ENCODE measurements at regions not wholly inside any gene's neighbourhood (a gene's known extent, or its start where the extent isn't known, plus 50 kb on each side); places are given as distances from the start of the nearest gene placed in this dataset.

DNA sequence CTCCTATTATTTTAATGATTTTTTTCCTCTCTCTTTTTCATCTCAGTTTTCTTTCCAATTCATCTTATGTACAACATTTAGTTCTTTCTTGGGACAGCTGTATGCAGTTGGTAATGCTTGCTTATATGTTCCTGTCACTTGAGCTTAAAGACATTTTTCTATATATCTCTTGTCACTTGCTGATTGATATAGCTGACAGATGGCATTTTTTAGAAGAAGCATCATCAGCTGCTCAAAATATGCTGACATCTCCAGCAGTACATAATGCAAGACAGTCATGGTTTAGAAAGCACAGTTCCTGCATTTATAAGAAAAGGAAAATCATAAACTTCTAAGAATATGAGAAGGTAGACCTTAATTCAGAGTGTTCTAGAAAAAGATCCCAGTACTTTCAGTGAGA, 56.5 kb downstream of the DCAF8L1 start:
- CTCF ChIA-PET: no interaction called here
- POLR2A ChIA-PET: no interaction called here
- TF ChIP-seq, protein P1, sequence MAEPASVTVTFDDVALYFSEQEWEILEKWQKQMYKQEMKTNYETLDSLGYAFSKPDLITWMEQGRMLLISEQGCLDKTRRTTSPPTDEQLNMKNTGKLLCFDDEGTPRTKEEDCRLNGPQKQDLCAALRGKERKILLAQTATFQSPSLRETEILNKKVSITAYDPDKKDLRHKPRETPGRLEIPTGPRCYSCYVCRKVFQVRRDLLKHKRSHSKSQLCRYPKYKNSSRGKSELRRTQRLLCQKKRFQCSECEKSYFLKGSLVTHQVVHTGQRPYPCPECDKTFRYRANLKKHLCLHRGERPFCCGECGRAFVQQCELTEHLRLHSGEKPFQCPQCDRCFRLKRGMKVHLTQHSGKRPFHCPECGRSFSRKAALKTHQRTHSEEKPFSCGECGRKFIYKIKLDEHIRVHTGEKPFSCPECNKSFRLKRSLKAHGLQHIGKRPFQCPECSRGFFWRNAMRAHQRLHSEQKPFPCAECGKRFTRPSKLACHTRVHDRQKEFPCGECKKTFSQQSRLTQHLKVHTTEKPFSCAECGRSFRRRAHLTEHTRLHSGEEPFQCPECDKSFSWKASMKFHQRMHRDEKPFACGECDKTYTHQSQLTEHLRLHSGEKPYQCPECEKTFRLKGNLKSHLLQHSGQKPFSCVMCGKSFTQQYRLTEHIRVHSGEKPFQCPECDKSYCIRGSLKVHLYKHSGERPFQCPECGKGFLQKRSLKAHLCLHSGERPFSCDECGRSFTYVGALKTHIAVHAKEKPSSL (CRISPR knock-in tag; conservative IDR thresholded peaks at IDR 0.05): no peak
- TF ChIP-seq EMX1 (CRISPR knock-in tag; IDR thresholded peaks at IDR 0.05) (no peak), NR1H2 (CRISPR knock-in tag; IDR thresholded peaks at IDR 0.05) (no peak), NR3C1 (CRISPR knock-in tag; conservative IDR thresholded peaks at IDR 0.05; ENCODE audit: low read depth) (no peak), ETV6 (CRISPR knock-in tag; IDR thresholded peaks at IDR 0.05) (no peak), ZNF121 (CRISPR knock-in tag; IDR thresholded peaks at IDR 0.05) (no peak), ZBTB21 (CRISPR knock-in tag; IDR thresholded peaks at IDR 0.05; ENCODE audit: borderline replicate concordance) (no peak), ZNF396 (CRISPR knock-in tag; IDR thresholded peaks at IDR 0.05; ENCODE audit: borderline replicate concordance) (no peak), ESRRA (CRISPR knock-in tag; IDR thresholded peaks at IDR 0.05; ENCODE audit: borderline replicate concordance) (no peak), SMAD4 (CRISPR knock-in tag; IDR thresholded peaks at IDR 0.05) (no peak), IRF2 (CRISPR knock-in tag; IDR thresholded peaks at IDR 0.05; ENCODE audit: borderline replicate concordance, low read depth) (no peak), NFE2L1 (CRISPR knock-in tag; IDR thresholded peaks at IDR 0.05) (no peak), ZNF138 (CRISPR knock-in tag; conservative IDR thresholded peaks at IDR 0.05) (no peak), ATF1 (CRISPR knock-in tag; IDR thresholded peaks at IDR 0.05) (no peak), SP1 (CRISPR knock-in tag; conservative IDR thresholded peaks at IDR 0.05) (no peak)
- TF ChIP-seq, protein P2, sequence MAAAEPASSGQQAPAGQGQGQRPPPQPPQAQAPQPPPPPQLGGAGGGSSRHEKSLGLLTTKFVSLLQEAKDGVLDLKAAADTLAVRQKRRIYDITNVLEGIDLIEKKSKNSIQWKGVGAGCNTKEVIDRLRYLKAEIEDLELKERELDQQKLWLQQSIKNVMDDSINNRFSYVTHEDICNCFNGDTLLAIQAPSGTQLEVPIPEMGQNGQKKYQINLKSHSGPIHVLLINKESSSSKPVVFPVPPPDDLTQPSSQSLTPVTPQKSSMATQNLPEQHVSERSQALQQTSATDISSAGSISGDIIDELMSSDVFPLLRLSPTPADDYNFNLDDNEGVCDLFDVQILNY (CRISPR knock-in tag; IDR thresholded peaks at IDR 0.05): no peak
- TF ChIP-seq, protein P3, sequence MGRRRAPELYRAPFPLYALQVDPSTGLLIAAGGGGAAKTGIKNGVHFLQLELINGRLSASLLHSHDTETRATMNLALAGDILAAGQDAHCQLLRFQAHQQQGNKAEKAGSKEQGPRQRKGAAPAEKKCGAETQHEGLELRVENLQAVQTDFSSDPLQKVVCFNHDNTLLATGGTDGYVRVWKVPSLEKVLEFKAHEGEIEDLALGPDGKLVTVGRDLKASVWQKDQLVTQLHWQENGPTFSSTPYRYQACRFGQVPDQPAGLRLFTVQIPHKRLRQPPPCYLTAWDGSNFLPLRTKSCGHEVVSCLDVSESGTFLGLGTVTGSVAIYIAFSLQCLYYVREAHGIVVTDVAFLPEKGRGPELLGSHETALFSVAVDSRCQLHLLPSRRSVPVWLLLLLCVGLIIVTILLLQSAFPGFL (CRISPR knock-in tag; IDR thresholded peaks at IDR 0.05; ENCODE audit: borderline replicate concordance): no peak
- TF ChIP-seq, protein P4, sequence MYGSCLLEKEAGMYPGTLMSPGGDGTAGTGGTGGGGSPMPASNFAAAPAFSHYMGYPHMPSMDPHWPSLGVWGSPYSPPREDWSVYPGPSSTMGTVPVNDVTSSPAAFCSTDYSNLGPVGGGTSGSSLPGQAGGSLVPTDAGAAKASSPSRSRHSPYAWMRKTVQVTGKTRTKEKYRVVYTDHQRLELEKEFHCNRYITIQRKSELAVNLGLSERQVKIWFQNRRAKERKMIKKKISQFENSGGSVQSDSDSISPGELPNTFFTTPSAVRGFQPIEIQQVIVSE (CRISPR knock-in tag; IDR thresholded peaks at IDR 0.05; ENCODE audit: borderline replicate concordance): no peak
- TF ChIP-seq, protein P5, sequence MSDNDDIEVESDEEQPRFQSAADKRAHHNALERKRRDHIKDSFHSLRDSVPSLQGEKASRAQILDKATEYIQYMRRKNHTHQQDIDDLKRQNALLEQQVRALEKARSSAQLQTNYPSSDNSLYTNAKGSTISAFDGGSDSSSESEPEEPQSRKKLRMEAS (CRISPR knock-in tag; IDR thresholded peaks at IDR 0.05): no peak
- TF ChIP-seq, protein P6, sequence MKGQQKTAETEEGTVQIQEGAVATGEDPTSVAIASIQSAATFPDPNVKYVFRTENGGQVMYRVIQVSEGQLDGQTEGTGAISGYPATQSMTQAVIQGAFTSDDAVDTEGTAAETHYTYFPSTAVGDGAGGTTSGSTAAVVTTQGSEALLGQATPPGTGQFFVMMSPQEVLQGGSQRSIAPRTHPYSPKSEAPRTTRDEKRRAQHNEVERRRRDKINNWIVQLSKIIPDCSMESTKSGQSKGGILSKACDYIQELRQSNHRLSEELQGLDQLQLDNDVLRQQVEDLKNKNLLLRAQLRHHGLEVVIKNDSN (CRISPR knock-in tag; IDR thresholded peaks at IDR 0.05): no peak
- ATAC-seq (no peak), DNase-seq (ENCODE audit: low spot score) (no peak)
- H3K4me1 Mint-ChIP-seq: no peaks in the 10 kb centered on the region
- H3K4me3 Mint-ChIP-seq: no peak overlapping the region
- H3K27me3 Mint-ChIP-seq (ENCODE audit: low read depth): no peaks in the 10 kb centered on the region; the same call in 1 of the 2 replicates
- no peaks in the 10 kb centered on the region for H3K9me3 Mint-ChIP-seq
- no peaks in the 10 kb centered on the region for H3K36me3 Mint-ChIP-seq
- no peak overlapping the region for H3K27ac Mint-ChIP-seq

DNA sequence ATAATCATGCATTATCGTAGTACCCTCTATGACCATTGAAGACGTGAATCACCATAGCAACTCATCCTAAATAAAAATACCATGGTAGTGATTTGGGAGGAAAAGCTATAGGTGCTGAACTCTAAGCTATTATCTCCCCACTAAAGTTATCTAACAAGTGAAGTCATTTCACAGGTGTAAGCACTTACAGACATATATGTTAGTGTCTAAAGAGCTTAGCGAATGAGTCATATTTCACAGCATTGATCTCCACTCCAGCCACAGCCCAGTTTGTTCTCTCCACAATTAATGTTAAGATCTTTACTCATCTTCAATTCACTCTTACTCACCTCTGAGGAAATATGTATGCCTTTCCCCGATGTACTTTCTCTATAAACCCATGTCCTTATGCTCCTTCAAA, 57.0 kb downstream of the DCAF8L1 start:
- DNase-seq (ENCODE audit: low spot score) (no peak), ATAC-seq (no peak)
- Mint-ChIP-seq H3K4me1 (no peaks in the 10 kb centered on the region), H3K36me3 (no peaks in the 10 kb centered on the region), H3K4me3 (no peak overlapping the region), H3K27me3 (ENCODE audit: low read depth) (no peaks in the 10 kb centered on the region; the same call in 1 of the 2 replicates), H3K27ac (no peak overlapping the region), H3K9me3 (no peaks in the 10 kb centered on the region)
- CTCF ChIA-PET: no interaction called here
- POLR2A ChIA-PET: no interaction called here
- TF ChIP-seq SMAD4 (CRISPR knock-in tag; IDR thresholded peaks at IDR 0.05): no peak
- TF ChIP-seq ZNF219 (CRISPR knock-in tag; IDR thresholded peaks at IDR 0.05; ENCODE audit: borderline replicate concordance): no peak
- no peak for TF ChIP-seq SOX15 (CRISPR knock-in tag; IDR thresholded peaks at IDR 0.05)
- TF ChIP-seq ZNF416 (CRISPR knock-in tag; IDR thresholded peaks at IDR 0.05): no peak
- no peak for TF ChIP-seq NR3C1 (CRISPR knock-in tag; conservative IDR thresholded peaks at IDR 0.05; ENCODE audit: low read depth)
- TF ChIP-seq, protein P7, sequence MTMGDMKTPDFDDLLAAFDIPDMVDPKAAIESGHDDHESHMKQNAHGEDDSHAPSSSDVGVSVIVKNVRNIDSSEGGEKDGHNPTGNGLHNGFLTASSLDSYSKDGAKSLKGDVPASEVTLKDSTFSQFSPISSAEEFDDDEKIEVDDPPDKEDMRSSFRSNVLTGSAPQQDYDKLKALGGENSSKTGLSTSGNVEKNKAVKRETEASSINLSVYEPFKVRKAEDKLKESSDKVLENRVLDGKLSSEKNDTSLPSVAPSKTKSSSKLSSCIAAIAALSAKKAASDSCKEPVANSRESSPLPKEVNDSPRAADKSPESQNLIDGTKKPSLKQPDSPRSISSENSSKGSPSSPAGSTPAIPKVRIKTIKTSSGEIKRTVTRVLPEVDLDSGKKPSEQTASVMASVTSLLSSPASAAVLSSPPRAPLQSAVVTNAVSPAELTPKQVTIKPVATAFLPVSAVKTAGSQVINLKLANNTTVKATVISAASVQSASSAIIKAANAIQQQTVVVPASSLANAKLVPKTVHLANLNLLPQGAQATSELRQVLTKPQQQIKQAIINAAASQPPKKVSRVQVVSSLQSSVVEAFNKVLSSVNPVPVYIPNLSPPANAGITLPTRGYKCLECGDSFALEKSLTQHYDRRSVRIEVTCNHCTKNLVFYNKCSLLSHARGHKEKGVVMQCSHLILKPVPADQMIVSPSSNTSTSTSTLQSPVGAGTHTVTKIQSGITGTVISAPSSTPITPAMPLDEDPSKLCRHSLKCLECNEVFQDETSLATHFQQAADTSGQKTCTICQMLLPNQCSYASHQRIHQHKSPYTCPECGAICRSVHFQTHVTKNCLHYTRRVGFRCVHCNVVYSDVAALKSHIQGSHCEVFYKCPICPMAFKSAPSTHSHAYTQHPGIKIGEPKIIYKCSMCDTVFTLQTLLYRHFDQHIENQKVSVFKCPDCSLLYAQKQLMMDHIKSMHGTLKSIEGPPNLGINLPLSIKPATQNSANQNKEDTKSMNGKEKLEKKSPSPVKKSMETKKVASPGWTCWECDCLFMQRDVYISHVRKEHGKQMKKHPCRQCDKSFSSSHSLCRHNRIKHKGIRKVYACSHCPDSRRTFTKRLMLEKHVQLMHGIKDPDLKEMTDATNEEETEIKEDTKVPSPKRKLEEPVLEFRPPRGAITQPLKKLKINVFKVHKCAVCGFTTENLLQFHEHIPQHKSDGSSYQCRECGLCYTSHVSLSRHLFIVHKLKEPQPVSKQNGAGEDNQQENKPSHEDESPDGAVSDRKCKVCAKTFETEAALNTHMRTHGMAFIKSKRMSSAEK (CRISPR knock-in tag; IDR thresholded peaks at IDR 0.05; ENCODE audit: borderline replicate concordance): no peak
- TF ChIP-seq GRHL2 (CRISPR knock-in tag; IDR thresholded peaks at IDR 0.05; ENCODE audit: insufficient replicate concordance, severe bottlenecking): no peak
- no peak for TF ChIP-seq TCF7 (CRISPR knock-in tag; IDR thresholded peaks at IDR 0.05; ENCODE audit: low read depth)
- no peak for TF ChIP-seq IRF2 (CRISPR knock-in tag; IDR thresholded peaks at IDR 0.05; ENCODE audit: borderline replicate concordance, low read depth)
- no peak for TF ChIP-seq ESRRA (CRISPR knock-in tag; IDR thresholded peaks at IDR 0.05; ENCODE audit: borderline replicate concordance)
- TF ChIP-seq NFATC4 (CRISPR knock-in tag; IDR thresholded peaks at IDR 0.05): no peak
